UCSD-AML1 (cell line): ENCODE measurements at regions not wholly inside any gene's neighbourhood (a gene's known extent, or its start where the extent isn't known, plus 50 kb on each side); places are given as distances from the start of the nearest gene placed in this dataset.

ENCODE experiments used
- DNase-seq: peaks from one replicate; lab custom pipeline; 2025; ENCODE audit not compliant: unreplicated experiment; lab: John Stamatoyannopoulos, UW

- DNase-seq = no peak
Measured at GRCh38 chr7:130878785-130879184, 144.8 kb upstream of the KLF14 start.

GRCh38 chr7:130879191-130879590 lies 145.2 kb upstream of the KLF14 start:
- no peak for DNase-seq

GRCh38 chr7:130880668-130881067 lies 146.7 kb upstream of the KLF14 start:
- no peak for DNase-seq

- DNase-seq = no peak
Measured at GRCh38 chr7:130881091-130881798, 147.2 kb upstream of the KLF14 start.

GRCh38 chr7:130881799-130882141 lies 147.8 kb upstream of the KLF14 start:
- no peak for DNase-seq

GRCh38 chr7:130882396-130882795 lies 148.4 kb upstream of the KLF14 start:
- no peak for DNase-seq

GRCh38 chr7:130883928-130884327 lies 149.9 kb upstream of the KLF14 start:
- DNase-seq = no peak

GRCh38 chr7:130884437-130885417 lies 150.7 kb upstream of the KLF14 start:
- no peak for DNase-seq

GRCh38 chr7:130886438-130887135 lies 152.6 kb upstream of the KLF14 start:
- no peak for DNase-seq

GRCh38 chr7:130887182-130887956 lies 153.4 kb upstream of the KLF14 start:
- no peak for DNase-seq

- DNase-seq = no peak
Measured at GRCh38 chr7:130887957-130888371, 154.0 kb upstream of the KLF14 start.

GRCh38 chr7:130888468-130888867 lies 154.5 kb upstream of the KLF14 start:
- no peak for DNase-seq

- no peak for DNase-seq
Measured at GRCh38 chr7:130890176-130891020, 156.4 kb upstream of the KLF14 start.

- DNase-seq = no peak
Measured at GRCh38 chr7:130891254-130892094, 157.5 kb upstream of the KLF14 start.

GRCh38 chr7:130893441-130893894 lies 159.5 kb upstream of the KLF14 start:
- DNase-seq = no peak

- no peak for DNase-seq
Measured at GRCh38 chr7:130894146-130894908, 160.3 kb upstream of the KLF14 start.

- no peak for DNase-seq
Measured at GRCh38 chr7:130894909-130895750, 161.1 kb upstream of the KLF14 start.
